Stimulated activated CD4-positive, alpha-beta T cell treated with anti-CD3 and anti-CD28 coated beads, TNF-alpha, amount 100 ng/mL, for 48 hours (primary cell): ENCODE measurements at regions not wholly inside any gene's neighbourhood (a gene's known extent, or its start where the extent isn't known, plus 50 kb on each side); places are given as distances from the start of the nearest gene placed in this dataset.

ENCODE experiments used
- DNase-seq, 3 donors: peaks; one replicate each; pipeline ENCODE4 v3.0.0-alpha.2; 2020; ENCODE audit warnings: low read depth in 3 of 3

GRCh38 chr2:235301202-235302076 is 192.4 kb upstream of the AGAP1 start:
- DNase-seq, result no peak

- no peak for DNase-seq
Observed at GRCh38 chr2:235302263-235302662, 191.6 kb upstream of the AGAP1 start.

- DNase-seq, result no peak
Observed at GRCh38 chr2:235303499-235304291, 190.1 kb upstream of the AGAP1 start.

GRCh38 chr2:235305678-235306077 is 188.2 kb upstream of the AGAP1 start:
- DNase-seq, result no peak

GRCh38 chr2:235311044-235311443 is 182.8 kb upstream of the AGAP1 start:
- no peak for DNase-seq

- no peak for DNase-seq
Observed at GRCh38 chr2:235312571-235312970, 181.3 kb upstream of the AGAP1 start.

- no peak for DNase-seq
Observed at GRCh38 chr2:235314371-235314930, 179.4 kb upstream of the AGAP1 start.

GRCh38 chr2:235319095-235319494 is 174.7 kb upstream of the AGAP1 start:
- no peak for DNase-seq

- DNase-seq, result no peak
Observed at GRCh38 chr2:235320326-235320725, 173.5 kb upstream of the AGAP1 start.

GRCh38 chr2:235324324-235324723 is 169.5 kb upstream of the AGAP1 start:
- no peak for DNase-seq

GRCh38 chr2:235325151-235325550 is 168.7 kb upstream of the AGAP1 start:
- DNase-seq, result no peak

- DNase-seq, result no peak
Observed at GRCh38 chr2:235328991-235329390, 164.9 kb upstream of the AGAP1 start.

GRCh38 chr2:235330775-235331451 is 162.9 kb upstream of the AGAP1 start:
- DNase-seq, result no peak

- no peak for DNase-seq
Observed at GRCh38 chr2:235332240-235332890, 161.5 kb upstream of the AGAP1 start.

- no peak for DNase-seq
Observed at GRCh38 chr2:235333076-235333475, 160.8 kb upstream of the AGAP1 start.

- DNase-seq, result no peak
Observed at GRCh38 chr2:235334179-235334578, 159.7 kb upstream of the AGAP1 start.

- no peak for DNase-seq
Observed at GRCh38 chr2:235343156-235343774, 150.6 kb upstream of the AGAP1 start.

- DNase-seq, result no peak
Observed at GRCh38 chr2:235343869-235344268, 150.0 kb upstream of the AGAP1 start.

- DNase-seq, result no peak
Observed at GRCh38 chr2:235345745-235346144, 148.1 kb upstream of the AGAP1 start.

- no peak for DNase-seq
Observed at GRCh38 chr2:235347691-235348090, 146.2 kb upstream of the AGAP1 start.

GRCh38 chr2:235348329-235348728 is 145.5 kb upstream of the AGAP1 start:
- no peak for DNase-seq
